ENCODE measurements at regions not wholly inside any gene's neighbourhood (a gene's known extent, or its start where the extent isn't known, plus 50 kb on each side); places are given as distances from the start of the nearest gene placed in this dataset.

DNA sequence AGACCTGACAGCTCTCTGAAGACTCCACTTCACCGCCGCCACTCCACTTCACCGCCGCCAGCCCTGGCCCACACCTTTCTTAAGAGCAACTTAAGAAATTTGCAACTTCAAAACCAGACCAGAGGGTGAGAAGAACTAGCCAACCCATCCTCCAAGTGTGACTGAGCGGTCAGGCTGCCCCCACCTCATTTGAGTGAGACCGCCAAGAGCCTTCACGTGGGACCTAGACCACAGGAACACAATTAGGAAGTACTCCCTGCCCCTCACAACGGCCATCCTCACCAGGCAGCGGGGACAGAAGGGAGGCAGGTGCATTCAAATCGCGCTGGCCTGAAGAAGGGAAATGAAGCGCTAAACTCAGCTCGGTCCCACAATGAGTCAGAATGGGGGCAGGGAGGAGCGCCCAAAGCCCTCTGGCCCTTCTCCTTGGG, 156.8 kb upstream of the BCL6 start:
- no peak for DNase-seq

DNA sequence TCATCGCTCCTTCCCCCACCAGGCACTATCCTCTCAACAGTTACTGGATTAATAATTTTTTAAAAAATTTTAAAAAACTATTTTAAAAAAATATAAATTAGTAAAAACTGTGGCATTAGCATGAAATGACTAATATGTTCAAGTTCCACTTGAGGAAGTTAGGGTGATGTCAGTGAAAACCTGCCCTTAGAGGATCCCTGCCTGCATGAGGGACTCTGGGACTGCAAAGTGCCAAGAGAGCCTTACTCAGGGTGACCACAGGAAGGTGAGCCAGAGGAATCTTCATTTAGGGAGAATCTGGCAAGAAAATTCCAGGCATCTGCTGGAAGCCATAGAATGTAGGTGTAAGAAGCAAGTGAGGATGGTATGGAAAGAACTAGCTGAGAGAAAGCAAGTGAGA, 157.7 kb upstream of the BCL6 start:
- DNase-seq = no peak

DNA sequence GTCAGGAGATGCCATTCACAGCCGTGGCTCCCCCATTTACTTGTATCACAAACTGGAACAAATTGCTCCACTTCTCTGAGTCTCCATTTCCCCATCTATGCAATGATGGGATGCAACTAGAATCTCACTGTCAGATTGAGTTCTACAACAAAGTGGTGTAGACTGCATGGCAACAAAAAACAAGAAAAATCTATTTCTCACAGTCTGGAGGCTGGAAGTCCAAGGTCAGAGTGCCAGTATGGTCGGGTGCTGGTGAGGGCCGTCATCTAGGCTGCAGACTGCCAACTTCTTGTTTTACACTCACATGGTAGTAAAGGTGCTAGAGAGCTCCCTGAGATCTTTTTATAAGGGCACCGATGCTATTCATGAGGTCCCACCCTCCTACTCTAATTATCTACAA, 158.4 kb upstream of the BCL6 start:
- DNase-seq = no peak

DNA sequence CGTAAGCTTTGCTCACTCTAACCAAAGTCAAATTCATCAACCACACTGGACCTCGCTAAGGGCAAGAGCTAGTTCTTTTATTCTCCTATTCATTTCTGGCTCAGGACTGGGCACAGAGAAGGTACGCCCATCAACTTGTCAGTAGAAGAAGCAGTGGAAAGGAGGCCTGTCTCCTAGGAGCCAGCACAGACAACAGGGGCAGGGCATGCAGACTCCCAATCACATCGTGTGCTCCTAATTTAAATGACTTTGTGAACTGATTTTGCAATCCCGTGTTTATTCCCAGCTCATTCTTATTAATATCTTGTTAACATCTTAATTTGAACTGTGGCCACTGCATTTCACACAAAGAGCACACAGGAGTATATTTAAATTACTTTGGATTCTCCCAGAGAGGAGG, 161.1 kb upstream of the BCL6 start:
- no peak for DNase-seq

DNA sequence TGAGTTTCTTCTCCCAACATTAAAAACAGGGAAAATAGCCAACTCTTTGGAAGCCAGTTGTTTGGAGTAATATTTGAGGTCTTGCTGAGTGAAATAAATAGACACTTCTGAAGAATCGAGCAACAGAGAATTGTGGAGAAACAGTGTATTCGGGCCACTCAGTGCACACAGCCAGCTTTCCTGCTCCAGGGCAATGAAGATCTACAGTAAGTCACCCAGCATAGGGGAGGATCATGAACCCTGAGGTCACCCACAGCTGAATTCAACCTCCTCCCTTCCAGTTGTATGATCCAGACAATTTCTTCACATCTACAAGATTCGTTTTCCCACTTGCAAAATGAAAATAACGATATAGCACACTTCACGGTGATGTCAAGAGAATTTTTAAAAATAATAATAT, 161.7 kb upstream of the BCL6 start:
- DNase-seq = no peak

DNA sequence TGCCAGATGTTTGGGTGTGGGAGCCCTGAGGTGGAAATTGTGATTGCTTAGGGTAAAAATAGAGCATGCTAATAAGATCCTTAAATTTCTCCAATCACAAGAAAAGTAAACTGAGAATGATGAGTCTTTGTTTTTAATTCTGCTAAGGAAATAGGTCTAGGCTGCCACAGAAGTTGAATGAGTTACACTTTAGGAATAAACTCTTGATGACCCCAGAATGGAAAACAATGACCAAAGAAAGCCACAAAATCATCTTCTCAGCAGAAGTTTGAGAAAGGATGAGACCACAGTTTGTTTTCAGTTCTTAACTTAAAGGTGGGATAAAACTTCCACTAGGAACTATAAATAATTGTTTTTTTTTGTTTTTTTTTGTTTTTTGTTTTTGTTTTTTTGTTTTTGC, 164.6 kb upstream of the BCL6 start:
- DNase-seq = no peak

DNA sequence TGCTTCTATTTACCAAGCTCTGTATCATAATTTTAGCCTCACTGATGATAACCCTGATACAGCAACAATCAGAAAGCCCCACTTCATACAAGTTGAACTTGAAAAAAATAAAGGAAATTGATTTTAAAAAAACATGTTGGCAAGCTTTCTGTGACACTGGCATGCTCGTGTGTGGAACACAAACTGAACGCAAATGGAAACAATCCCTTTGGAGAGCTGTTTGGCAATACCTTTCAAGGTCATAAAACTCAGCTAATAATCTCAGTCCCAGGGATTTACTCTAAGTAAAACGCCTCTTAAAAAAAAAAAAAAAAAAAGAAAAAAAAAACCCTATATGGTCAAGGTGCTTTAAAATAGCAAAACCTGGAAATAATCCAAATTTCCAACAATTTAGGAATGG, 166.7 kb upstream of the BCL6 start:
- no peak for DNase-seq

DNA sequence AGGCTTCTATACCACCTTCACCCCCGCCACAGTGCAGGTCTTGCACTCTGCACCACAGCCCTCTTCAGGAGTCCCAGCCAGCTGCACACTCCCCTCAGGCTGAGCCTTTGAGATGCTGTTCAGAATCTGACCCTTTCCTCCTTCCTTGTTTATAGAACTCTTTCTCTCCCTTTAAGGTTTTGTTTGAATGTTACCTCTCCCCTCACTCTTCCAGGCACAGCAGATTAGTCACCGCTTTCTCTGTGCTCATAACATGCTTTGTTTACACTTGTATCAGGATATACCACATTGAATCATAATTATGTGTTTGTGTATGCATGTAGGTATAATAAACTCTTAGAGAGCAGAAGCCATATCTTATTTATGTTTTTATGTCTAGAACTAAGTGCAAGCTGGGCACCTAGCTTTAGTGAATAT, 168.4 kb upstream of the BCL6 start:
- DNase-seq = no peak

DNA sequence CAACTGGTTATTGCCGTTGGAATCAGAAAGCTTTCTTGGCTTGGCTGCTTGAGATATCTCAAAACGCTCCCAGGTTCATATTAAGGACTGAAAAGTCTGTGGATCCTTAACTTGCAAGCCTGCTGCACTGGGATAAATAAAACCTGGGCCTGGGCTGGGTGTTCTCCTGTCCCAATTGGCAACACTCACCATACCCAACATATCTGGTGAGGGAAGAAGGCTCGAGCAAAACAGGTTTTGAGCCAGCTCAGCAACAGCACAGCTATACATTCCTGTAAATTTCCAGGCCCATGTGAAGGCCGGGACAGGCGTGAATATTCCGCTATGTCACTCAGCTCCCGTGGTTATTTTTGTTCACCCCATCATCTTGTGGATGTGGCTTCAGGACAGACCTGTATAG, 169.0 kb upstream of the BCL6 start:
- no peak for DNase-seq

DNA sequence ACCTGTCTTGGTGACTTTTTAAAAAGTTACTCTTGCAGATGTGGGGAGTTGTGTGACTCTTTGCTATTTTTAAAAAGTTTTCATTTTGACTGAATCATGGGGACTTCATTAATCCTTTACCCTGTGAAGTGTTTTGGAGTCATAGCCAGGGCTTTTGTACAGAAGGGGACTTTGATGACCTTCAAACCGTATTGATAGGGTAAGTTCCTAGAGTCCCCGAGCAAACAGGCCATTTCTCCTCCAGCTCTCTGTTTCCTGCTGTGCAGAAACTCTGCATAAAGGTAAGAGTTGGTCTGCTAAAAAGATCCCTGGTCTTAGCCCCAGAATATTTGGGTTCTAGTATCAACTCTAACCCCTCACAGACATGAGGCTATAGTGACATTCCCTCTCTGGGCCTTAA, 170.8 kb upstream of the BCL6 start:
- no peak for DNase-seq

DNA sequence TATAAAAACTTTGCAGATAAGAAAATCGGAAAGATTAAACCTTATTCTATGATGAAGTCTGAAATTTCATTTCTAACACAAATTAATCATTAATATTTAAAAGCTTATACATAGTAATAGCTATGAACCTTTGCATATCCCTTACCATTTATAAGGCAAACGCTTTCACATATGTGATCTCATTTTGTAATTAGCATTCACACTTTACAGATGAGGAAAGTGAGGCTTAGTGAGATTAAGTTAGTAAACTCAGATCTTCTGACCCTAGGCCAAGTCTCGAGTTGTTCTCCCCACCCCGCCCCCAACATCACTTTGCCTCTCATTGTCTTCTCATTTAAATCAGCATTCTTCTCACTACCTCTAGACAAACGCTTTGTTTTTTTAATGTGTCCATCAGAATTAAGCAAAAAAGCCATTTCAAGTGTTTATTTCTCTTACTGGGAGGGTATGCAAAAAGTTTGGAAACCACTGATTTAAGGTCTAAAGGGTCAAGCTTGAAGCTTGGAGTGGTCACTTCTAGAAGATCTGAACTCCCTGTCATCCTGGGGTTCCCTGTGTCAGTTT, 172.9 kb upstream of the BCL6 start:
- DNase-seq = no peak

DNA sequence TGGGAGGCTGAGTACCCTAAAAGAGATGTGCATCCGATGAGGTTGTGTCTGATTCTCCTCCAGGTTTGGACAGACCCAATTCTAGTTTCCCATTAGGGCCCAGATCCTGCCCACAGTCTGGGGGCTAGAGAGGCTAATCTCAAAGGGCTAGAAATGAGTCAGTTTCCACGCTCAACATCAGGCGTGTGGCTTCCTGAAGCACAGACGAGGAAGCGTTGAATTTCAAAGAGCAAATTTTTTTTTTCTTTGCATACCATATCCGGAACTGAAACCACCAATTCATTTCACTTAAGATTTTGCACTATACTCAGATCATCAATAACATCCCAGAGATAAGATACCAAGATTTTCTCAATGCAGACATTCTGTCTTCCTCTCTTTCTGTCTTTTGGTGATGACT, 173.8 kb upstream of the BCL6 start:
- peak in 4 of 5 experiments; percentile 38 to 93 (median 52) for DNase-seq

DNA sequence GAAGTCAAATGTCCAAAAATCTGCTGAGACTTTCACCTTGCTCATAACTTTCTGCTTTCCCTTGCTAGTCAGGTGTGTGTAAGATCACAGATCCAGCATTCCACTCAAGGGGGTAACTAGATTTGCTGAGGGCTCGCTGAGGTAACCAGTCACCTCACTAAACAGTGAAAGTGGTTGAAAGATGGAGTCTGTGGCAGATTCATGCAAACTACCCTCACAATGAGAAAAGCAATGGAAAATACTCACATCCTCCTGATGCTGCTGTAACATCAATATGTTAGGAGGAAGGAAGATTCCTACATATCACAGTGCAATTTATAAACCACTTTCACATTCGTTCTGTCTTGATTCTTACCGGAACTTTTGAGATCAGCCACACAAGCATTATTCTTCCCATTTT, 174.3 kb upstream of the BCL6 start:
- DNase-seq = peak in 1 of 5 experiments; percentile 52

DNA sequence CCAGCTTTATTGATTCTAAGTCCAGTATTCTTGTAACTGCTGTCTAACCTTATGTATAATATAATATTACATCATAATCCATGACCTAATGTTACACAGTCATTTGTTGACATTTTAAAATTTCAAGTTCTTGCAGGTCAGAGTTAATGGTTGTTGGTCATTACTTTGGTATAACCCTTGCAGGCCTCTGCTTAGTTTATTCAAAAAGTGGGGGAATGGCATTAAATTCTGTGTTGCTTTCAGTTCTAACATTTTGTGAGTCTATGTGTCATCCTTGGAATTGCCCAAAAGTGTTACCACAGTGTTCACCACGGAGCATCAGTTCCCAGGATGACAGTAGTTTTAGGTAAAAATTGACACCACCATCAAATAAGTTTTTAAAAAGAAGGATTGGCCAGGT, 174.8 kb upstream of the BCL6 start:
- DNase-seq = no peak

DNA sequence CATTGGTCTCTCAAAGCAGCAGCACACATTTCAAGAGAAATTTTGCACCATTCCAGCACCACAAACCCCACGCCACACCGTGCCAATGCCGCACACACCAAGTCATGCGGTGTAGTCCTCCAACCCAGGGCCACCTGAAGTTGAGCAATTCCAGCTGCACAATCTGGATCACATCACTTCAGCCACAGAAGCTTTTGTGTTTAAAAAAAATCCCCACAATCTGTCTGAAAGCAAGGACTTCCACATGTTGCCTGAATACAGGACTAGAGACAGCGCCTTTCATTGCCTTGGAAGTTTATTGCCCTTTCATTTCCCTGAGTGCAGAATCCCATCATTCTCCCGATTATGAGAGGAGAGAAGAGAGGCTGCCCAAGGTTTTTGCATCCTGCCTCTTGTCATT, 175.6 kb upstream of the BCL6 start:
- DNase-seq = no peak

DNA sequence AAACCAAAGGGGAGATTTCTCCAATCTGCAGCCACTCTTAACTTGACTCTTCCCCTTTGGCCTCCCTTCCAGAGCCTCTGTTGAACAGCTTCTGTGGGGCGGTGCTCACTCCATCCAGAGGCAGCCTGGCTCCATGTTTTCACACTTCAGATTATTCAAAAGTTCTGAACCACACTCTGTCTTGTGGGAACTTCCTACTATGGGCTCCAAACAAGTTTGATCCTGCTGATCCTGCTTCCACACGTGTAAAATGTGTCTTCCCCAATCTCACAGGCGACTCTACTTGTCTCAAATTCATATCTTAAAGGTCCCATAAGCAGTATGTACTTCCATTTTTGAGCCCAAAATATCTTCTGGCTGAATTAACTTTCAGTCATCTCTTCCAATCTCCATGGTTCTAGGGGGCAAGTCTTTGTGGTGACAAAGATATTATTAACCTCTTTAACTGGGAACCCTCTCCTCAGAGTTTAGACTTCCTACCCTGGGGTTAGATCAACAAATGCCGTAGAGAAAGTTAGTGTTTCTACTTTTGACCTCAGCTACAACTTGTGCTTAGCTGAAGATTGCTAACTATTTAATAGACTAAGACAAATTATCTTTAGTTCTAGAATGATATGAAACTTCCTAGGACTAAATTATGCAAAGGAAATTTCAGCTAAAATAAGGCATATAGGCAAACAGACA, 176.3 kb upstream of the BCL6 start:
- no peak for DNase-seq

DNA sequence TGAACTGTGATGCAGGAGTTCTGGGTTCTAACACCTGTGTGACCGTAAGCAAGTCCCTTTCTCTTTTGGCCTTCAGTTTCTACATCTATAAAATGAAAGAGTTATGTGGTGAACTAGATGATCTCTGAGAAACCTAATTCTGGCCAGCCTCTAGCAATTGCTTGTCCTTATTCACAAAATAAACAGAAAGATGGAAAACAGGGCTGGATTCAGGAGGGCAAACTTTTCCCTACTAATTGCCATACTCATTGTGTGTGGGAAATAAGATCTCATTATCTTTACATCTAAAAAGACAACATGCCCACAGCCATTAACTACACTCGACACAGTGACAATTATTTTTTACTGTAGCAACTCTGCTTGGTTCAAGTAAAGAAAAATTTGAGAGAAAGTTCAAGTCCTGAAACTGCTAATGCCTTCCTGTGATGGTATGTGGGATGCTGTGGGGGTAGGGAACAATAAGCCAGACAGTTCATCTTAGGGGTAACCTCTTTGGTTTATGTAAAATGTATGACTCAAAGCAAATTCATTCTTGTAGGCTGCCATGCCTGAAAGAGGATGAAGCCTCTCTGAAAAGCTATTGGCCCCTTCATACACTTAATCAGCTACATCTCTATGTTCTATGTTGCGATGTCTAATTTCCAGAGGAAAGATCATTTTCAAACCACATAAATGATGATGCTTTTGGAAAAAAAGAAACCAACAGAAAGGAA, 177.6 kb upstream of the BCL6 start:
- DNase-seq = peak in 2 of 5 experiments; percentile 20 to 74

DNA sequence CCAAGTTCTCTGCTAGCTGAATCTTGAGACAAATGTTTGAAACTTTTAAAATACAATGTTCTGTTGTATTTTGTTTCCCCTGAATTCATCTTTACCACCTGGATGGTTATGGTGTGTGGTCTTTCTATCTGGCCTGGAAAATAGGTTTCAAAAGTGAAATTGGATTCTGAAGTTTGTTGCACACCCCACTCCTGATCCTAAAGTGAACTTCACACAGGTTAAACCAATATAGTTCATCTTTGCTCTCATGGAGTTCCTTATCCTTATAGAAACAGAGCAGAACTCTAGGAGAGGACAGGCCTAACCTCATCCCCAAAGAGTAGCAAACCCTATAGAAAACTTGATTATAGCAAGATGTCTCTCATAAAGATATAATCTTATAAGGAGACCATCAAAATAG, 179.4 kb upstream of the BCL6 start:
- DNase-seq = no peak

DNA sequence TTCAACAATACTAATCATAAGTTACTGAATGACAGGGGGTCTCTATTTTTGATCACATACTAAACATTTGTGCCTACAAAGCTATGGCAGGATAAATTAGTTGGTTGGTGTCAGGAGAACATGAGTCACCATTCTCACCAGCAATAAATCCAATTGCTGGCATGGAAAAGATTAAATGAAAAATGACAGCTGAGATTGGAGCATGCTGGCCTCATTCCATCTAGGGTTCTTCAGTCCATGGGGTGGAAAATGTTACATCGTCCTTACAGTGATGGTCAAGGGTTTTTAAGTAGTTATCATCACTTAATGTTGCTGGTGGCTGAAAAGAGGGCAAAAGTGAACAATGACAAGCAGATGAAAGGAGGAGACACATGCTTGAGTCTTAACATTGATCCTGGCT, 180.1 kb upstream of the BCL6 start:
- DNase-seq = no peak

DNA sequence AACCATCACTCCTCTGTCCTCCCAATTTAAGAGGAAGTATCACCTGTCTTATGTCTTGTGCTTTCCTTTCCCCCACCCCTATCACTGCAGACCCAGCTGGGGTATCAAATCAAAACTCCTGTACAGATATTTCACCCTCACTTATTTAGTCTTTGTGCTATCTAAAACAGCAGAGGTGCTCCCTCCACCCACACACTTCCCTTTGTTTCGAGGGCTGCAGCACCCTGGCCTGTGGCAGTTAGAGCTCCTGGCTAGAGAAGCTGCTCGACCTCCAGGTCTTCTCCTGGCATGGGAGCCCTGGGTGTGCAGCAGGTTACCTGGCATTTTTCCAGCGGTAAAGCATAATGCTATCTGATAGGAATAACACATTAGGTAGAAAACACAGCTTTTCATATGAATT, 181.4 kb upstream of the BCL6 start:
- DNase-seq = no peak

DNA sequence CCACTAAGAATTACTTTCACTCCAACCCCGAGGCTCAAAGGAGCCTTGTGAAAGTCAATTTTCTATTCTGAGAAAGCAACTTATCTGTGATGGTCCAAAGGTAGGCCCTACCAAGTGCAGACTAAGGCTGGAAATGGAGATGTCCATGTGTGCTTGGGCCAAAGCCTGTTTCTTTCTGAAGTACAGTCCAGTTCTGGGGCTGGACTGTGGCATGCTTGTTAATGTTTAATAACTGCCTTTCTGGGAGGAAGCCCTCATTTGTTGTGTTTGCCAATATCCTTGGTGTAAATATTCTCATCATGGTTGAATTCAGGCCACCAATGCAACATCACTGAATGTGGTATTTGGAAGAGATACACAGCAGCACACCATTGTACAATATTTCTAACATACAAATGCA, 182.3 kb upstream of the BCL6 start:
- no peak for DNase-seq

DNA sequence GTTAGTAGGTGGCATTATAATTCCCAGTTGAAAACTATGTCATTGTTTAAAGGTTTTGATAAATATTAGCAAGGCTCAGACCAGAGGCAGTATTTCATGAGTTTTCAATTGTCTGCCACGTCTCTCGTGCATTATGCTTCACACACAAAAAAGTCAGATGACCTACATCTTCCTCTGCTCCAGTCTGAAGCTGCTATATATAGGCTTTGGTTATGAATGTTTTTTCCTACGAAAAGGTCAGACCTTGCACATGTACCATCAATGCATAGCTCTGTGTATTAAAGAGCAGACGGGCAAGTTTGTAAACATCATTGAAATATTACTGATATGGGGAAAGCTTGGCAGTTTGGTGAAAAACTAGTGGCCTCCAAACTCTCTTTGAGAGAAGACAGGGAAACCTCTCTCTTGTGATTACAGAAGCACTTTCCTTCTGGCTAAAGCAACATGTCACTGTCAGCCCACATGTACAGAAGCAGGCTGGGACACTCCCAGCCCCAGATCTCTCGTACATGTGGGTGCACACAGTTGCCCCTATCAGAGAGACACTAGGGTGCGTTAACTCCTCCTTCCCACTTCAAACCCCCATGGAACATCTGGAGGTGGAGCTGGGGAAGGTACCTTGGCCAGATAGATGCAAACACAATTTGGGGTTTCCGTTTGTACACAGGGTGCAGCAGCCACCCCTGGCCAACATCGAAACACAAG, 184.0 kb upstream of the BCL6 start:
- peak in 1 of 5 experiments; percentile 3 for DNase-seq

DNA sequence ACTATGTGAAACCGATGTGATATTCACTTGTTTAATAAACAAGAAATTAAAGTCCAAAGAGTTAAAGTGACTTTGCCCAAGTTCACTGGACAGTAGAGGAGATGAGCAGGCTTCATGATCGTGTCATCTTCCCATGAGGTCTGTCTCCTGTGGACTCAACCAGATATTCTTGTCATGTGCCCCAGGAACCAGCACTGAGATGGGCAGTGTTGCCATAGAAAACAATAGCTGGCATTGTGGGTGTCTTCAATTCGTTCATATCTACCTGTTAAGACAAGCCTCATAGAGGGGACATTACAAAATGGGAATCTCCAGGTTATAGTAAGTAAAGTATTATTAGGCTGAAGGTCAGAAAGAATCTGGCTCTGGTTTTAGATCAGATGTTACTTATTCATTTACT, 184.8 kb upstream of the BCL6 start:
- no peak for DNase-seq

DNA sequence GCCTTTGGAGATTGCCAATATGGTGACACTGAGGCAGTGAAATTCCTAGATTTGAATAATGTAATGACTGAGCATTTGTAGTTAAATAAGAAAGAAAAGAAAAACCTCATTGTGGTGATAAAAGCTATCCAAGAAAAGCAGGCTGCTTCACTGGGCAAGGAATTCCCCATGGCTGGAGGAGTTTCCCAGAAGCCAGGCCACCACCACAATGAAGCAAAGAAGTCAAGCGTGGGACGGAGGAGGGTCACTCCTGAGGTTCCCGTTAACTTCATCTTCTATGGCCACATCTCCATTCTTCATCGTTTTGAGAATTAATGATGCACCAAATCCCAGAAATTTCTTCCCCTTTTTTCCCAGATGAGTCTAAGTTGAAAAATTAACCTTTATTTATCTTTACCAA, 185.8 kb upstream of the BCL6 start:
- no peak for DNase-seq

Measured in T-helper 2 cell (primary cell).